ENCODE measurements at regions not wholly inside any gene's neighbourhood (a gene's known extent, or its start where the extent isn't known, plus 50 kb on each side); places are given as distances from the start of the nearest gene placed in this dataset.

GRCh38 chr2:14517731-14518130 is 114.8 kb upstream of the LRATD1 start:
- no peak for TF ChIP-seq CTCF (conservative IDR thresholded peaks at IDR 0.05; ENCODE audit: low read length)
- TF ChIP-seq EZH2phosphoT487 (IDR thresholded peaks at IDR 0.05; ENCODE audit: borderline replicate concordance, low read depth, low read length): no peak
